ENCODE measurements at regions not wholly inside any gene's neighbourhood (a gene's known extent, or its start where the extent isn't known, plus 50 kb on each side); places are given as distances from the start of the nearest gene placed in this dataset.
"Not testable (repeated sequence)": the region's sequence is repeated elsewhere in the genome, so short reads cannot be mapped to it uniquely, and the experiment has no call there.

- DNase-seq (ENCODE audit: low spot score) = no peak
- no peak for TF ChIP-seq CTCF (IDR thresholded peaks at IDR 0.05; ENCODE audit: extremely low read depth, missing control alignments)
These were observed 292.8 kb upstream of the PMFBP1 start for GRCh38 chr16:72464597-72465368.

- DNase-seq (ENCODE audit: low spot score) = no peak
- no peak for TF ChIP-seq CTCF (IDR thresholded peaks at IDR 0.05; ENCODE audit: extremely low read depth, missing control alignments)
These were observed 292.1 kb upstream of the PMFBP1 start for GRCh38 chr16:72464052-72464451.

GRCh38 chr16:72458035-72458434 is 286.1 kb upstream of the PMFBP1 start:
- no peak for TF ChIP-seq CTCF (IDR thresholded peaks at IDR 0.05; ENCODE audit: extremely low read depth, missing control alignments)
- no peak for DNase-seq (ENCODE audit: low spot score)

GRCh38 chr16:72457243-72457940 is 285.4 kb upstream of the PMFBP1 start:
- TF ChIP-seq CTCF (IDR thresholded peaks at IDR 0.05; ENCODE audit: extremely low read depth, missing control alignments) = no peak
- DNase-seq (ENCODE audit: low spot score) = no peak

GRCh38 chr16:72455743-72456659 is 284.0 kb upstream of the PMFBP1 start:
- TF ChIP-seq CTCF (IDR thresholded peaks at IDR 0.05; ENCODE audit: extremely low read depth, missing control alignments) = no peak
- no peak for DNase-seq (ENCODE audit: low spot score)

GRCh38 chr16:72453856-72454255 is 281.9 kb upstream of the PMFBP1 start:
- not testable (repeated sequence) for DNase-seq (ENCODE audit: low spot score)

- TF ChIP-seq CTCF (IDR thresholded peaks at IDR 0.05; ENCODE audit: extremely low read depth, missing control alignments) = no peak
- DNase-seq (ENCODE audit: low spot score) = no peak
These were observed 272.7 kb upstream of the PMFBP1 start for GRCh38 chr16:72444696-72445095.

Measured in GM20000 (cell line).